HCT116 (cell line): ENCODE measurements at regions not wholly inside any gene's neighbourhood (a gene's known extent, or its start where the extent isn't known, plus 50 kb on each side); places are given as distances from the start of the nearest gene placed in this dataset.

ENCODE experiments used
- CTCF ChIP-seq, 3 experiments: fragments of 200-600 bp in 1 of 3; sonication (generic) in 1 of 3; IDR thresholded peaks in 2 of 3; conservative IDR thresholded peaks in 1 of 3; 2 replicates each; pipeline ENCODE4 v1.5.1; 2012 to 2017; ENCODE audit warnings: low read depth in 2 of 3, low read length in 2 of 3, antibody characterized with exemption in 1 of 3, borderline replicate concordance in 1 of 3, control low read depth in 1 of 3, mild to moderate bottlenecking in 1 of 3, mixed read lengths in 1 of 3, mixed run types in 1 of 3, moderate library complexity in 1 of 3; ENCODE audit not compliant: insufficient read depth in 1 of 3
- EZH2 ChIP-seq: fragments of 200-600 bp; sonication (generic); IDR thresholded peaks from 2 replicates; pipeline ENCODE4 v1.6.1; 2017; ENCODE audit warnings: antibody characterized with exemption, mixed run types
- POLR2A ChIP-seq: IDR thresholded peaks from 2 replicates; pipeline ENCODE4 v1.7.0; 2011; ENCODE audit warnings: borderline replicate concordance; ENCODE audit not compliant: insufficient read depth, insufficient read length; ENCODE audit errors: extremely low read depth
- POLR2AphosphoS5 ChIP-seq: IDR thresholded peaks from 2 replicates; pipeline ENCODE4 v1.6.1; 2011; ENCODE audit warnings: mild to moderate bottlenecking, low read depth, low read length, moderate library complexity
- REST ChIP-seq: IDR thresholded peaks from 2 replicates; pipeline ENCODE4 v1.6.1; 2012; ENCODE audit warnings: low read depth
- SIN3A ChIP-seq: IDR thresholded peaks from 2 replicates; pipeline ENCODE4 v1.6.1; 2012; ENCODE audit warnings: low read depth
- SP1 ChIP-seq: IDR thresholded peaks from 2 replicates; pipeline ENCODE4 v1.6.1; 2012; ENCODE audit warnings: low read depth
- ZFX ChIP-seq: fragments of 450-650 bp; IDR thresholded peaks from 2 replicates; pipeline ENCODE4 v1.6.1; 2017

GRCh38 chr5:136853971-136854370 lies 488.6 kb upstream of the TRPC7 start:
- TF ChIP-seq REST: no peak
- TF ChIP-seq SP1: no peak
- no peak for TF ChIP-seq CTCF (IDR thresholded peaks at IDR 0.05 in 2 of 3, conservative IDR thresholded peaks at IDR 0.05 in 1 of 3; ENCODE audit: borderline replicate concordance in 1 of 3, insufficient read depth in 1 of 3, low read depth in 2 of 3, low read length in 2 of 3)
- TF ChIP-seq SIN3A: no peak
- no peak for TF ChIP-seq POLR2AphosphoS5
- TF ChIP-seq POLR2A: no peak
- TF ChIP-seq EZH2: no peak
- TF ChIP-seq ZFX: no peak
